Glutamatergic neuron (in vitro differentiated cells): ENCODE measurements at regions not wholly inside any gene's neighbourhood (a gene's known extent, or its start where the extent isn't known, plus 50 kb on each side); places are given as distances from the start of the nearest gene placed in this dataset.

Experiments used
- DNase-seq: peaks from one replicate; pipeline ENCODE4 v3.0.0; 2022
- H3K27ac Mint-ChIP-seq: one replicate; pipeline ENCODE4 v1.8.0; 2020; ENCODE audit warnings: mild to moderate bottlenecking, mixed read lengths, inconsistent platforms; ENCODE audit not compliant: unreplicated experiment
- H3K27me3 Mint-ChIP-seq: one replicate; pipeline ENCODE4 v1.8.0; 2020; ENCODE audit warnings: mild to moderate bottlenecking, moderate library complexity, mixed read lengths, inconsistent platforms; ENCODE audit not compliant: unreplicated experiment
- H3K36me3 Mint-ChIP-seq: one replicate; pipeline ENCODE4 v1.8.0; 2020; ENCODE audit warnings: mild to moderate bottlenecking, mixed read lengths, inconsistent platforms; ENCODE audit not compliant: unreplicated experiment
- H3K4me1 Mint-ChIP-seq: one replicate; pipeline ENCODE4 v1.8.0; 2020; ENCODE audit warnings: mild to moderate bottlenecking, low read depth, mixed read lengths, inconsistent platforms; ENCODE audit not compliant: unreplicated experiment
- H3K4me3 Mint-ChIP-seq: one replicate; pipeline ENCODE4 v1.8.0; 2020; ENCODE audit warnings: mild to moderate bottlenecking, mixed read lengths, inconsistent platforms; ENCODE audit not compliant: unreplicated experiment
- H3K9me3 Mint-ChIP-seq: one replicate; pipeline ENCODE4 v1.8.0; 2020; ENCODE audit warnings: mild to moderate bottlenecking, moderate library complexity, mixed read lengths, inconsistent platforms; ENCODE audit not compliant: unreplicated experiment
- TF ChIP-seq, protein P1 (sequence below): fragments of 200-600 bp; sonication (generic); IDR thresholded peaks from one replicate; pipeline ENCODE4 v1.5.0; 2021; ENCODE audit not compliant: partially characterized antibody, unreplicated experiment

DNA sequence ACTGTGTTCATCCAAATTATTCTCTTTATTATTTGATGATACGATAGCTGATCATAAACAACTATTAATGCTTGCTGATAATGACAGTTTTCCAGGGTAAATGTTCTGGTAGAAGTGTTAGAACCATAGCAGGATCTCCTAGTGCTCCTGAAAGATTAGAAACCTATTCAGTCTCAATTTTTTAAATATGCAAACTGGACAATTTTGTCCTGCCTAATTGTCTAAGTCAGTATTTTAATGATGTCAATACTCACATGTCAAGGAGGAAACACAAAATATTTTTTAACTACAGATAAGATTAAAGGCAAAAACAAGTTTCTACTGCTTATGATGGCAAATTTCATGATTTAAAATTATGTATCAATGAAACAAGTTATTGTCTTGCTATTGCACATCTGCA, 233.9 kb downstream of the RFPL4B start:
- H3K4me1 Mint-ChIP-seq = no peaks in the 10 kb centered on the region
- H3K27me3 Mint-ChIP-seq = no peaks in the 10 kb centered on the region
- H3K27ac Mint-ChIP-seq = no peak overlapping the region
- H3K36me3 Mint-ChIP-seq = no peaks in the 10 kb centered on the region
- TF ChIP-seq, protein P1, sequence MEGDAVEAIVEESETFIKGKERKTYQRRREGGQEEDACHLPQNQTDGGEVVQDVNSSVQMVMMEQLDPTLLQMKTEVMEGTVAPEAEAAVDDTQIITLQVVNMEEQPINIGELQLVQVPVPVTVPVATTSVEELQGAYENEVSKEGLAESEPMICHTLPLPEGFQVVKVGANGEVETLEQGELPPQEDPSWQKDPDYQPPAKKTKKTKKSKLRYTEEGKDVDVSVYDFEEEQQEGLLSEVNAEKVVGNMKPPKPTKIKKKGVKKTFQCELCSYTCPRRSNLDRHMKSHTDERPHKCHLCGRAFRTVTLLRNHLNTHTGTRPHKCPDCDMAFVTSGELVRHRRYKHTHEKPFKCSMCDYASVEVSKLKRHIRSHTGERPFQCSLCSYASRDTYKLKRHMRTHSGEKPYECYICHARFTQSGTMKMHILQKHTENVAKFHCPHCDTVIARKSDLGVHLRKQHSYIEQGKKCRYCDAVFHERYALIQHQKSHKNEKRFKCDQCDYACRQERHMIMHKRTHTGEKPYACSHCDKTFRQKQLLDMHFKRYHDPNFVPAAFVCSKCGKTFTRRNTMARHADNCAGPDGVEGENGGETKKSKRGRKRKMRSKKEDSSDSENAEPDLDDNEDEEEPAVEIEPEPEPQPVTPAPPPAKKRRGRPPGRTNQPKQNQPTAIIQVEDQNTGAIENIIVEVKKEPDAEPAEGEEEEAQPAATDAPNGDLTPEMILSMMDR = no peak
- no peak for DNase-seq
- H3K9me3 Mint-ChIP-seq = no peaks in the 10 kb centered on the region
- H3K4me3 Mint-ChIP-seq = no peak overlapping the region

DNA sequence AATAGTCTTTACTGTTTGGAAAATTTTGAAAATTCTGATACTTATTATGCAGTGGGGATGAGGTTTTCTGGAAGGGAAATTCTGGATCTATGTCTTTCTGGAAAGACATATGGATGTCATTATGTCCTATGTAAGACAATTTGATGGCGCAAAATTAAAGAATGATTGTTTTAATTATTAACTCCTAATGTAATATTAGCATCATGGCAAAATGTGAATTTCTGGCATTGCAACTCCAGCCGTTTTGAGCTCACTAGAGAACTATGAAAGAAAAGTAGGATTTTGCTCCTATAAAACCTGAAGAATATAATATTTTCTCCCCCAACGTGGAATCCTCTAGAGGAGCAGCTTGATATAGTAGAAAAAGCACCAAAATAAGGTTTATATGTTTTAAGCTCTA, 243.2 kb downstream of the RFPL4B start:
- Mint-ChIP-seq H3K27me3 (peaks cover 2% of the 10 kb centered on the region), H3K36me3 (peaks cover 10% of the 10 kb centered on the region), H3K27ac (no peak overlapping the region), H3K9me3 (peaks cover 2% of the 10 kb centered on the region), H3K4me3 (no peak overlapping the region), H3K4me1 (peaks cover 3% of the 10 kb centered on the region)
- DNase-seq = no peak
- TF ChIP-seq, protein P1 = no peak

DNA sequence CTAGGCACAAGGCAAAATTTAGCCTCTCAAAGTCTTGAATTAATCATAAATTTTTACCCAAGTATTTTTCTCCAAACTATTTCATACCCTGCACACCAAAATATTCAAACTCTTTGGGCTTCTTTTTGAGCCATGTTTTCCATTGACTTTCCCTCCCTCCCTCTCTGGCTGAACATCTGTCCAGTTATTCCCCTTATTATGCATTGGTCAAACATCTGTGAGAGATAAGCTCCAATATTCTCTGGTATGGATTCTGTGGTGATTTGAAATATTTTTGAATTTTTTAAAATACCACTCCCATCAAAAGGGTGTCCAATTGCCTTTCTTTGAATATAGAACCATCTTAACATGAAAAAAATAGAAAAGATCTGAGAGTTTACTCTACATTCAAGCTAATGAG, 244.2 kb downstream of the RFPL4B start:
- Mint-ChIP-seq H3K27me3 (peaks cover 2% of the 10 kb centered on the region), H3K4me1 (peaks cover 3% of the 10 kb centered on the region), H3K9me3 (peaks cover 2% of the 10 kb centered on the region)

DNA sequence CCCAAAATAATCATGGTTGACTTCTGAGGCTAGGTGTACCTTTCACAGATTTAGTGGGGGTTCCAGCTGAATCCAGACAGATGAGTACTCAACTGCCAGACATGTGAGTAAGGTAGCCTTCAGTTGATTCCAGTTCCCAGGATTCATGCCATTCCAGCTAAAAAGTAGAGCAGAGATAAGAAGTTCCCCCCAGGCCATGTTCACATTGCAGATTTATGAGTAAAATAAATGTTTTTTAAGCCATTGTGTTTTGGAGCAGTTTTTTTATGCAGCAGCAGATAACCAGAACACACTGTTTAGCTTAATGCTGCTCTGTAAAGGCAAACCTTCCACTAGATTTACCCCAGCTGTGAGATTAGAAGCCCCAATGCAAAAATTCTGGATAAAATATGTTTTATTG, 245.0 kb downstream of the RFPL4B start:
- peaks cover 10% of the 10 kb centered on the region for H3K4me1 Mint-ChIP-seq

More for the DNA sequence above, 244.2 kb downstream of the RFPL4B start:
- no peak for DNase-seq
- H3K36me3 Mint-ChIP-seq = peaks cover 10% of the 10 kb centered on the region
- H3K27ac Mint-ChIP-seq = no peak overlapping the region
- no peak overlapping the region for H3K4me3 Mint-ChIP-seq
- TF ChIP-seq, protein P1 = no peak

DNA sequence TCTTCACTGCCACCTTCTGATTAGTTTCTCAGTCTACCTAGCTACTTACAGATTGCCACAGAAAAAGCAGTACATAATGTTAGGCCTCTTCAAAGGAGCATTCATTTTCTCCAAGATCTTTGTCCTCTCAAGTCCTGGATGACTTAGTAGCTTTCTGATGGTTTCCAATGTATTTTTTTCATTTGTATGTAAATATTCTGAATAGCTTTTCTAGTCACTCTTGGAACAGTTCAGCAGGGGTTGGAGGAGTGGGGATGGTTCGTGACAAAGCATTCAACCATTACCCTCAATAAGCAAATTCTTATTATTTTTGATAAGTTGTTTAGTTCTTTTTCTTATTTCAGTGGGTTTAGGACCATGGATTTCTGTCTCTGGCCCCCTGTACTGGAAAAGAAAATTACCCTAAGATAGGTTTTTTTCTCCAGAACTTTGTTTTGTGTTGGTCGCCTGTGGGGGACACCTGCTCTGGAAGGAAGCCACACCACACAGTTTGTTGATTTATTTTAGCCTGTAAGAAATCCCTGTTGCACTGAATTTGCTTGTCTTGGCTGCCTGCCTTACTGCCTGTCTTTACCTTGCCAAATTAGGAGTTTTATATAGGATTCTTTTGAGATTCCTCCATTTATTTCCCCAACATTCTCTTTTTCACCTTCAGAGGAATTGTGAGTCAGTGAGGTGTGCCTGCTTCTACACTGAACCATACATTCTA, 247.9 kb downstream of the RFPL4B start:
- TF ChIP-seq, protein P1 = no peak
- H3K27ac Mint-ChIP-seq = no peak overlapping the region
- peaks cover 14% of the 10 kb centered on the region for H3K4me1 Mint-ChIP-seq
- H3K27me3 Mint-ChIP-seq = peaks cover 2% of the 10 kb centered on the region
- peaks cover 10% of the 10 kb centered on the region for H3K36me3 Mint-ChIP-seq
- no peak for DNase-seq
- peaks cover 2% of the 10 kb centered on the region for H3K9me3 Mint-ChIP-seq
- no peak overlapping the region for H3K4me3 Mint-ChIP-seq

More for the DNA sequence above, 245.0 kb downstream of the RFPL4B start:
- H3K27me3 Mint-ChIP-seq = peaks cover 2% of the 10 kb centered on the region
- TF ChIP-seq, protein P1 = no peak
- no peak for DNase-seq
- peaks cover 2% of the 10 kb centered on the region for H3K9me3 Mint-ChIP-seq
- H3K36me3 Mint-ChIP-seq = peaks cover 10% of the 10 kb centered on the region
- H3K27ac Mint-ChIP-seq = no peak overlapping the region
- H3K4me3 Mint-ChIP-seq = no peak overlapping the region
